GM12875 (cell line): ENCODE measurements at regions not wholly inside any gene's neighbourhood (a gene's known extent, or its start where the extent isn't known, plus 50 kb on each side); places are given as distances from the start of the nearest gene placed in this dataset.
"Not testable (repeated sequence)": the region's sequence is repeated elsewhere in the genome, so short reads cannot be mapped to it uniquely, and the experiment has no call there.

ENCODE experiments used
- H3K4me3 ChIP-seq: one replicate; pipeline ENCODE4 v1.5.1; 2011; ENCODE audit warnings: low read depth, low read length, control low read depth
- CTCF ChIP-seq: IDR thresholded peaks from 2 replicates; pipeline ENCODE4 v1.5.1; 2011; ENCODE audit warnings: low read depth, mild to moderate bottlenecking, control low read depth, inconsistent platforms, low read length, moderate library complexity, borderline replicate concordance; ENCODE audit not compliant: insufficient read depth

GRCh38 chr10:55943403-55943802, 417.7 kb downstream of the ZWINT start:
- no peak overlapping the region for H3K4me3 ChIP-seq
- no peak for TF ChIP-seq CTCF

GRCh38 chr10:55929291-55929690, 431.8 kb downstream of the ZWINT start:
- no peak overlapping the region for H3K4me3 ChIP-seq
- no peak for TF ChIP-seq CTCF

- H3K4me3 ChIP-seq: not testable (repeated sequence)
Measured at GRCh38 chr10:55899472-55900147, 461.4 kb downstream of the ZWINT start.

- no peak for TF ChIP-seq CTCF
- no peak overlapping the region for H3K4me3 ChIP-seq
Measured at GRCh38 chr10:55897490-55897921, 463.6 kb downstream of the ZWINT start.

GRCh38 chr10:55892276-55892675, 468.8 kb downstream of the ZWINT start:
- no peak overlapping the region for H3K4me3 ChIP-seq
- no peak for TF ChIP-seq CTCF

GRCh38 chr10:55881588-55881987, 479.5 kb downstream of the ZWINT start:
- no peak for TF ChIP-seq CTCF
- H3K4me3 ChIP-seq: no peak overlapping the region

- no peak for TF ChIP-seq CTCF
- no peak overlapping the region for H3K4me3 ChIP-seq
Measured at GRCh38 chr10:55873485-55873884, 487.6 kb downstream of the ZWINT start.
